Muscle layer of colon (tissue), 2 donors: ENCODE measurements at regions not wholly inside any gene's neighbourhood (a gene's known extent, or its start where the extent isn't known, plus 50 kb on each side); places are given as distances from the start of the nearest gene placed in this dataset.

Source experiments
- H3K27ac ChIP-seq: one replicate; pipeline ENCODE4 v1.7.0; 2013; ENCODE audit warnings: low read depth, mild to moderate bottlenecking, low read length, moderate library complexity
- H3K27me3 ChIP-seq, 2 donors: one replicate each; pipeline ENCODE4 v1.7.0; 2013; ENCODE audit warnings: low read length in 2 of 2, mild to moderate bottlenecking in 2 of 2; ENCODE audit not compliant: insufficient read depth in 2 of 2, control insufficient read depth in 1 of 2
- H3K36me3 ChIP-seq: one replicate; pipeline ENCODE4 v1.7.0; 2013; ENCODE audit warnings: mild to moderate bottlenecking, low read length; ENCODE audit not compliant: insufficient read depth
- H3K4me1 ChIP-seq: one replicate; pipeline ENCODE4 v1.7.0; 2013; ENCODE audit warnings: mild to moderate bottlenecking, low read length; ENCODE audit not compliant: insufficient read depth
- H3K4me3 ChIP-seq, 2 donors: one replicate each; pipeline ENCODE4 v1.7.0; 2013; ENCODE audit warnings: low read length in 2 of 2, low read depth in 1 of 2, mild to moderate bottlenecking in 1 of 2, moderate library complexity in 1 of 2
- H3K9ac ChIP-seq: one replicate; pipeline ENCODE4 v1.7.0; 2013; ENCODE audit warnings: low read length
- H3K9me3 ChIP-seq: one replicate; pipeline ENCODE4 v1.7.0; 2013; ENCODE audit warnings: mild to moderate bottlenecking, low read length
- donor health status: abdominal sarcoma.
- donor health status: Adenocarcinoma of cecum.

DNA sequence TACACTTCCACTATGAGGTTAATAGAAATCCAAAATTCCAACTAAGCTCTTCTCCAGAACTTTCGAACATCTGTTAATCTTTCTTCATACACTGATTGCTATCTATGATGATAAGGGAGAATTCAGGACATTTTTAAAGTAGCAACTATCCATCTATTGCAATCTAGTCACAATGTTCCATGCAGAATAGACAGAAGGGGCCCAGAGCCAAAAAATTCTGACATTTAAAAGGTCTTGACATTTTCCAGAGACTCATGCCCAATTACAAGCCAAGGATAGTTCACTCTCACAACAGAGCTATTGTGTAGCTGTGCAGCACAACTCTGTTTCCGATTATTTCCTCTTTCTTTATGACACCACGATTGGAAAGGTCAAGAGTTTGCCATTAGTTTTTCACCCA, 999.7 kb upstream of the ALCAM start:
- Histone ChIP-seq H3K4me3 (peak overlapping the region in 1 of 2 donors; percentile 4), H3K9ac (no peak overlapping the region), H3K36me3 (no peaks in the 10 kb centered on the region), H3K9me3 (no peaks in the 10 kb centered on the region), H3K27ac (no peak overlapping the region), H3K4me1 (no peaks in the 10 kb centered on the region), H3K27me3 (no peaks in the 10 kb centered on the region)

GRCh38 chr3:104368760-104369159, 997.9 kb upstream of the ALCAM start:
- Histone ChIP-seq H3K4me3 (no peak overlapping the region), H3K9ac (no peak overlapping the region), H3K9me3 (no peaks in the 10 kb centered on the region), H3K27me3 (no peaks in the 10 kb centered on the region), H3K27ac (no peak overlapping the region), H3K36me3 (no peaks in the 10 kb centered on the region), H3K4me1 (no peaks in the 10 kb centered on the region)

DNA sequence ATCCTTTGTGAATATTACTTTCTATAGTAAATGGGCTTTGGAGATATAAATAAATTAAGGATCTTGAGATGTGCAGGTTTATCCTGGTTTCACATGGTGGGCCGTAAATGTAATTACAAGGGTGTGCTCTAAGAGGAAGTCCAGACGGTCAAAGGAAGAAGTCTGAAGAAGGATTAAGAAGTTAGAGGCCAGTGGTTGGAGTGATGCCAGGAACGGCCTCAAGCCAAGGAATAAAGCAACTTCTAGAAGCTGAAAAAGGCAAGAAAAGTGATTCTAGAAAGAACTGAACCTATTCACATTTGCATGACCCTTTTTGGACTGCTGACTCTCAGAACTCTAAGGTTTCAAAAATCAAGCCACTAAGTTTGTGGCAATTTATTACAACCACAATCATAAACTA, 981.3 kb upstream of the ALCAM start:
- Histone ChIP-seq H3K4me3 (no peak overlapping the region), H3K27ac (no peak overlapping the region), H3K36me3 (no peaks in the 10 kb centered on the region), H3K9me3 (no peaks in the 10 kb centered on the region), H3K9ac (no peak overlapping the region), H3K27me3 (no peaks in the 10 kb centered on the region), H3K4me1 (no peaks in the 10 kb centered on the region)

DNA sequence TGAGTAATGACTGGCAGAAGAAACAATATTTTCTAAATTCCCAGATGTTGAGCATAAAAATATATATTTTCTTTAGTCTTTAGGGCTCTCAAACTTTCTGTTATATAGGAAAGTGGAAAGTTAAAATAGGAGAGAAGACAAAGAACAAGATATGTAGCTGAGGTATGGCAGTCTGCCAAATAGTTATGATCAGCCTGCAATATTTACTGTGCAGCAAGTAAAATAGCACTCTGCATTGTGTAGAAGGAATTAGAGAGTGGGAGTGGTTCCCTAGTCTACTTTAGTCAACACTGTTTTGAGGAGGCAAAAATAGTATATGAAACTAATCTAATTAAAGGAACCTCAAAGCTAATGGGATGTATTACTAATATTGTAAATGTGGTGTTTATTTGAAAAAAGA, 978.1 kb upstream of the ALCAM start:
- no peaks in the 10 kb centered on the region for H3K27me3 ChIP-seq
- H3K9me3 ChIP-seq = no peaks in the 10 kb centered on the region
- H3K36me3 ChIP-seq = no peaks in the 10 kb centered on the region
- H3K27ac ChIP-seq = no peak overlapping the region
- H3K4me3 ChIP-seq = no peak overlapping the region
- no peaks in the 10 kb centered on the region for H3K4me1 ChIP-seq
- H3K9ac ChIP-seq = no peak overlapping the region

DNA sequence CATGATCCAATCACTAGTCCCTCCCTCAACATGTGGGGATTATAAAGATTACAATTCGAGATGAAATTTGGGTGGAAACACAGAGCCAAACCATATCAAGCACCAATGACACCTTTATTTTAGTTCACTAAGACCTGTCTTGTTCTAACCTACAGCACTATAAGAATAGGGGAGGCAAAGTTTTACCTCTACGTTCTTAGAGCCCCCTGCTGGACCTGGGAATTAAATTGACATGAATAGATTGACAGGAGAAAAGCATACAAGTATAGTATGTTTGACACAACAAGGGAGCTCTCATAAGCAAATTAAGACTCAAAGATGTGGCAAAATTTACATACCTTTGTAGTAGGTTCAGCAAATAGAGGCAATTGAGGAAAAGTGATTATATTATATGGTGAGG, 974.4 kb upstream of the ALCAM start:
- H3K36me3 ChIP-seq = no peaks in the 10 kb centered on the region
- H3K4me3 ChIP-seq = no peak overlapping the region

GRCh38 chr3:104396974-104397669, 969.6 kb upstream of the ALCAM start:
- H3K9ac ChIP-seq = no peak overlapping the region
- no peak overlapping the region for H3K27ac ChIP-seq
- H3K36me3 ChIP-seq = no peaks in the 10 kb centered on the region
- no peak overlapping the region for H3K4me3 ChIP-seq
- H3K9me3 ChIP-seq = no peaks in the 10 kb centered on the region
- H3K4me1 ChIP-seq = no peaks in the 10 kb centered on the region
- no peaks in the 10 kb centered on the region for H3K27me3 ChIP-seq

More for the DNA sequence above, 974.4 kb upstream of the ALCAM start:
- Histone ChIP-seq H3K27ac (no peak overlapping the region), H3K27me3 (no peaks in the 10 kb centered on the region), H3K9ac (no peak overlapping the region), H3K4me1 (no peaks in the 10 kb centered on the region), H3K9me3 (no peaks in the 10 kb centered on the region)

- H3K4me3 ChIP-seq = no peak overlapping the region
- no peak overlapping the region for H3K27ac ChIP-seq
- no peaks in the 10 kb centered on the region for H3K9me3 ChIP-seq
These were observed 969.0 kb upstream of the ALCAM start for GRCh38 chr3:104397713-104398112.

DNA sequence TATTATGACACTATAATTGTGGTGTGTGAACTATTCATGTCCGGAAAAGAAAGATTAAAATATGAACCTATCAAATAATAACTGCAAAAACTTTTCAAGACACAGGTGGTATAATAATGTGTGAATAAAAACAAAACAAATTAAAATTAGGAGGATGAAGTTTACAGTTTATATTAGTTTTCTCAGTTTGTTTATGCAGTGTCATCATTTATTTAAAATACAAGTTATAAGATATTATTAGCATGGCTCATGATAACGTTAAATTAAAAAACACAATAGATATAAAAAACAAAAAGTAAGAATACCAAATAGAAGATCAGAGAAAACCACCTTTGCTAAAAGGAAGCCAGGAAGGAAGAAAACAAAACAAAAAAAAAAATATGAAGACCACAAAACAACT, 963.8 kb upstream of the ALCAM start:
- H3K36me3 ChIP-seq = no peaks in the 10 kb centered on the region
- H3K27me3 ChIP-seq = no peaks in the 10 kb centered on the region
- no peaks in the 10 kb centered on the region for H3K9me3 ChIP-seq
- no peak overlapping the region for H3K4me3 ChIP-seq
- H3K27ac ChIP-seq = no peak overlapping the region
- no peaks in the 10 kb centered on the region for H3K4me1 ChIP-seq
- no peak overlapping the region for H3K9ac ChIP-seq

More at GRCh38 chr3:104397713-104398112, 969.0 kb upstream of the ALCAM start:
- H3K9ac ChIP-seq = no peak overlapping the region
- no peaks in the 10 kb centered on the region for H3K27me3 ChIP-seq
- no peaks in the 10 kb centered on the region for H3K36me3 ChIP-seq
- H3K4me1 ChIP-seq = no peaks in the 10 kb centered on the region

- H3K4me1 ChIP-seq = no peaks in the 10 kb centered on the region
- no peak overlapping the region for H3K27ac ChIP-seq
- H3K27me3 ChIP-seq = no peaks in the 10 kb centered on the region
- H3K9ac ChIP-seq = no peak overlapping the region
- no peaks in the 10 kb centered on the region for H3K9me3 ChIP-seq
- H3K36me3 ChIP-seq = no peaks in the 10 kb centered on the region
- H3K4me3 ChIP-seq = no peak overlapping the region
These were observed 955.0 kb upstream of the ALCAM start for GRCh38 chr3:104411757-104412156.

DNA sequence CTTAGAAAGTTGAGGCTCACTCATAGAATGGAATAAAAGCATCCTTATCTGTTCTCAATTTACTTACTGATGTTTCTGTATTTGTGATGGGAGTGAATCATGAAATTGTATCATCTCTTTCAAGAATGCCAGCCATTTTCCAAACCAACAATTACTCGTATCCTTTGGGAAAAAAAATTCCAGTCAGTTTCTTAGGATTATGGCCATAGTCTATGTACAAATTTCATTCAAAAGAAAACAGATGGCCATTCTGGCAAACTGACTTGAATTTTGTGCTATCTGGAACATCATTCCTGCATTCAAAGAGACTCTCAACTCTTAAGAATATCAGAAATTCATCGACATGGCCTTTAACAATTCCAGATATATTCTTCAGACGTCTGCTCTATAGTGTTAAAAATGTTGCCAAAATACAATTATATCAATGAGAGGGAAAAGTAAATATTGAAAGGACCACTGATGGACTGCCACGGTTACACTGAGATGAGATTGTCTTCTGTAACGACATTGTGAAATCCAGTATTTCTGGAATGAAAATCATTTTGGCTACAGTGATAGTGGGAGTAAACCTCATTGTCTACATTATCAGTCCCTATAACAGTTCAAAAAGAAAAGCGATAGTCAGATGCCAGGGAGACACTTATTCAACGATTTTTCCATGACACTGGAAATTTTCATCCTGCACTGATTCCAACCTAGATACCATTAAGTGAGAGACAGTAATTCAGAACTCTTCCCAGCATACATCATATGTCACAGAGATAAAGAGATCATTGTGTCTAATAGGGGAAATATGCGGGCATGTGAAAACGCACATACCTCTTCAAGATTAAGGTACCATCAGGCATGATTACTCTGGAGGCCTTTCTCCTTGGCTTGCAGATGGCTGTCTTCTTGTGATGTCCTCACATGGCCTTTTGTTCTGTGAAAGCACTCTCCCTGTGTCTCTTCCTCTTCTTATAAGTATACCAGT, 953.8 kb upstream of the ALCAM start:
- Histone ChIP-seq H3K4me3 (no peak overlapping the region), H3K36me3 (no peaks in the 10 kb centered on the region), H3K9ac (no peak overlapping the region)

GRCh38 chr3:104428337-104428925, 938.3 kb upstream of the ALCAM start:
- Histone ChIP-seq H3K4me1 (no peaks in the 10 kb centered on the region), H3K36me3 (no peaks in the 10 kb centered on the region), H3K9ac (no peak overlapping the region), H3K27ac (no peak overlapping the region), H3K27me3 (no peaks in the 10 kb centered on the region), H3K9me3 (no peaks in the 10 kb centered on the region), H3K4me3 (no peak overlapping the region)

More for the DNA sequence above, 953.8 kb upstream of the ALCAM start:
- Histone ChIP-seq H3K4me1 (no peaks in the 10 kb centered on the region), H3K27me3 (no peaks in the 10 kb centered on the region), H3K27ac (no peak overlapping the region), H3K9me3 (no peaks in the 10 kb centered on the region)
